ENCODE measurements at regions not wholly inside any gene's neighbourhood (a gene's known extent, or its start where the extent isn't known, plus 50 kb on each side); places are given as distances from the start of the nearest gene placed in this dataset.

- intact Hi-C loops (cut with DNase I, micrococcal nuclease), result no loop called here
- Histone ChIP-seq H3K4me3 (ENCODE audit: low read length) (no peak overlapping the region), H3K36me3 (ENCODE audit: insufficient read depth, low read length) (no peaks in the 10 kb centered on the region), H3K27me3 (ENCODE audit: control insufficient read depth in 1 of 2, insufficient read depth in 2 of 2, low read length in 2 of 2) (no peaks in the 10 kb centered on the region), H3K9me3 (ENCODE audit: control insufficient read depth in 1 of 2, insufficient read depth in 1 of 2, low read length in 2 of 2) (peaks cover 0 to 3% of the 10 kb centered on the region in 2 experiments), H3K4me1 (ENCODE audit: insufficient read depth, low read length) (no peaks in the 10 kb centered on the region), H3K27ac (ENCODE audit: low read depth in 1 of 2, low read length in 2 of 2) (no peak overlapping the region)
- ChIA-PET CTCF (no interaction called here), POLR2A (no interaction called here)
- no peak for DNase-seq
- H3K36me3 Mint-ChIP-seq (ENCODE audit: low read depth), result no peaks in the 10 kb centered on the region
- no peaks in the 10 kb centered on the region for H3K9me3 Mint-ChIP-seq
- TF ChIP-seq CTCF (IDR thresholded peaks at IDR 0.05), result no peak
- H3K4me3 Mint-ChIP-seq, result no peak overlapping the region
- H3K27ac Mint-ChIP-seq, result no peak overlapping the region
- ATAC-seq (ENCODE audit: poor library complexity), result no peak
- H3K27me3 Mint-ChIP-seq, result no peaks in the 10 kb centered on the region
- no peaks in the 10 kb centered on the region for H3K4me1 Mint-ChIP-seq (ENCODE audit: low read depth)
Measured at GRCh38 chr10:24041034-24041433, 167.9 kb upstream of the KIAA1217 start.

GRCh38 chr10:24041834-24042233 lies 167.1 kb upstream of the KIAA1217 start:
- Mint-ChIP-seq H3K36me3 (ENCODE audit: low read depth) (no peaks in the 10 kb centered on the region), H3K27ac (no peak overlapping the region), H3K9me3 (peaks cover 3% of the 10 kb centered on the region), H3K27me3 (no peaks in the 10 kb centered on the region), H3K4me3 (no peak overlapping the region), H3K4me1 (ENCODE audit: low read depth) (no peaks in the 10 kb centered on the region)
- DNase-seq (no peak), ATAC-seq (ENCODE audit: poor library complexity) (no peak)
- no peak overlapping the region for H3K4me3 ChIP-seq (ENCODE audit: low read length)
- TF ChIP-seq CTCF (IDR thresholded peaks at IDR 0.05), result no peak
- ChIA-PET CTCF (no interaction called here), POLR2A (no interaction called here)
- no peaks in the 10 kb centered on the region for H3K4me1 ChIP-seq (ENCODE audit: insufficient read depth, low read length)
- H3K27me3 ChIP-seq (ENCODE audit: control insufficient read depth in 1 of 2, insufficient read depth in 2 of 2, low read length in 2 of 2), result no peaks in the 10 kb centered on the region
- no peaks in the 10 kb centered on the region for H3K9me3 ChIP-seq (ENCODE audit: control insufficient read depth in 1 of 2, insufficient read depth in 1 of 2, low read length in 2 of 2)
- no peaks in the 10 kb centered on the region for H3K36me3 ChIP-seq (ENCODE audit: insufficient read depth, low read length)
- intact Hi-C loops (cut with DNase I, micrococcal nuclease), result no loop called here
- H3K27ac ChIP-seq (ENCODE audit: low read depth in 1 of 2, low read length in 2 of 2), result no peak overlapping the region

DNA sequence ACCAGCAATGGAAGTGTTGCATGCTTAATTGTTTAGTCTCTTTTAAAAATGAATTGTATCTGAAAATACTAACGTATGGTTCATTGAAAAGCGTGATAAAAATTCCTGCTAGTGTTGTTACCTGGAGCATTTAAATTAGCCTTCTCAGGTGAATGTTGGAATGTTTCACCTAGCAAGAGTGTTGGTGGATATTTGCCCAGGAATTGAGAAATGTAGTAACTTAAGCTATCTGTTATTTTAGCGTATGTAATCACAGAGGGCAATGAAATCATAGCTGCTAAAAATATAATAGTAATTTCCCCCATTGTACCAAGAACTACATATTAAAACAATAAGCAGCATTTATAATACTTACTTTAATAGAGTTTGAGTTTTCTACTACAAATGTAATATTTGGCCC lies 166.1 kb upstream of the KIAA1217 start:
- no peaks in the 10 kb centered on the region for H3K27me3 Mint-ChIP-seq
- no peak overlapping the region for H3K4me3 ChIP-seq (ENCODE audit: low read length)
- H3K36me3 Mint-ChIP-seq (ENCODE audit: low read depth), result no peaks in the 10 kb centered on the region
- DNase-seq (no peak), ATAC-seq (ENCODE audit: poor library complexity) (no peak)
- no peaks in the 10 kb centered on the region for H3K27me3 ChIP-seq (ENCODE audit: control insufficient read depth in 1 of 2, insufficient read depth in 2 of 2, low read length in 2 of 2)
- no peaks in the 10 kb centered on the region for H3K9me3 ChIP-seq (ENCODE audit: control insufficient read depth in 1 of 2, insufficient read depth in 1 of 2, low read length in 2 of 2)
- no peak for TF ChIP-seq CTCF (IDR thresholded peaks at IDR 0.05)
- CTCF ChIA-PET, result no interaction called here
- POLR2A ChIA-PET, result no interaction called here
- no peaks in the 10 kb centered on the region for H3K4me1 Mint-ChIP-seq (ENCODE audit: low read depth)
- peaks cover 3% of the 10 kb centered on the region for H3K9me3 Mint-ChIP-seq
- H3K36me3 ChIP-seq (ENCODE audit: insufficient read depth, low read length), result no peaks in the 10 kb centered on the region
- intact Hi-C loops (cut with DNase I, micrococcal nuclease), result no loop called here
- no peaks in the 10 kb centered on the region for H3K4me1 ChIP-seq (ENCODE audit: insufficient read depth, low read length)
- H3K4me3 Mint-ChIP-seq, result no peak overlapping the region
- no peak overlapping the region for H3K27ac ChIP-seq (ENCODE audit: low read depth in 1 of 2, low read length in 2 of 2)
- no peak overlapping the region for H3K27ac Mint-ChIP-seq

Data from CD4-positive, alpha-beta T cell (primary cell).